Kidney (tissue), 13 donors: ENCODE measurements at regions not wholly inside any gene's neighbourhood (a gene's known extent, or its start where the extent isn't known, plus 50 kb on each side); places are given as distances from the start of the nearest gene placed in this dataset.

Experiments
- DNase-seq, 5 donors: peaks; one replicate each; pipeline ENCODE4 v3.0.0-alpha.2; 2013 to 2020
- FAIRE-seq: peaks from 2 replicates; lab custom pipeline; 2012; peaks lifted over from hg19 to GRCh38; lab: Jason Lieb, UNC
- H3K27ac ChIP-seq, 2 donors: one replicate each; pipeline ENCODE4 v1.7.0; 2013; ENCODE audit warnings: low read depth in 2 of 2, low read length in 2 of 2, inconsistent platforms in 1 of 2
- H3K27me3 ChIP-seq: one replicate; pipeline ENCODE4 v1.7.1; 2013; ENCODE audit warnings: low read length, inconsistent platforms; ENCODE audit not compliant: control insufficient read depth, insufficient read depth
- H3K36me3 ChIP-seq, 3 donors: one replicate each; pipeline versions ENCODE4 v1.7.0 to v1.7.1; 2013; ENCODE audit warnings: low read length in 3 of 3, control low read depth in 1 of 3, inconsistent platforms in 1 of 3; ENCODE audit not compliant: insufficient read depth in 3 of 3, control insufficient read depth in 2 of 3
- H3K4me1 ChIP-seq, 3 donors: one replicate each; pipeline versions ENCODE4 v1.7.0 to v1.7.1; 2013; ENCODE audit warnings: low read length in 3 of 3, inconsistent platforms in 1 of 3, low read depth in 1 of 3; ENCODE audit not compliant: control insufficient read depth in 2 of 3, insufficient read depth in 2 of 3
- H3K4me3 ChIP-seq, 3 donors: one replicate each; pipeline versions ENCODE4 v1.7.0 to v1.8.1; 2013; ENCODE audit warnings: low read length in 3 of 3, control low read depth in 1 of 3, inconsistent platforms in 1 of 3
- H3K9ac ChIP-seq, 3 donors: one replicate each; pipeline versions ENCODE4 v1.7.0 to v1.7.1; 2013; ENCODE audit warnings: low read length in 3 of 3, control low read depth in 1 of 3, inconsistent platforms in 1 of 3
- H3K9me3 ChIP-seq, 3 donors: one replicate each; pipeline versions ENCODE4 v1.7.0 to v1.7.1; 2013; ENCODE audit warnings: low read length in 3 of 3, control low read depth in 1 of 3, inconsistent platforms in 1 of 3; ENCODE audit not compliant: control insufficient read depth in 2 of 3, insufficient read depth in 1 of 3
- intact Hi-C: fragments of 100-400 bp; cut with DNase I; formaldehyde crosslinking; loops from one replicate; pipeline ENCODE4 v1.11.1; 2022
- TF ChIP-seq, protein P1 (sequence below): IDR thresholded peaks from 3 replicates; pipeline ENCODE4 v1.5.1; 2012; ENCODE audit warnings: mild to moderate bottlenecking, moderate library complexity, borderline replicate concordance; ENCODE audit not compliant: insufficient read depth; ENCODE audit errors: extremely low read depth
- donor health status: control.
- donor health status: control.
- donor health status: control.
- donor health status: control.
- donor health status: control.
- donor health status: DM: yes; HTN: yes; CAD: no.
- donor health status: Normal renal cell carcinoma (clear cell type).

DNA sequence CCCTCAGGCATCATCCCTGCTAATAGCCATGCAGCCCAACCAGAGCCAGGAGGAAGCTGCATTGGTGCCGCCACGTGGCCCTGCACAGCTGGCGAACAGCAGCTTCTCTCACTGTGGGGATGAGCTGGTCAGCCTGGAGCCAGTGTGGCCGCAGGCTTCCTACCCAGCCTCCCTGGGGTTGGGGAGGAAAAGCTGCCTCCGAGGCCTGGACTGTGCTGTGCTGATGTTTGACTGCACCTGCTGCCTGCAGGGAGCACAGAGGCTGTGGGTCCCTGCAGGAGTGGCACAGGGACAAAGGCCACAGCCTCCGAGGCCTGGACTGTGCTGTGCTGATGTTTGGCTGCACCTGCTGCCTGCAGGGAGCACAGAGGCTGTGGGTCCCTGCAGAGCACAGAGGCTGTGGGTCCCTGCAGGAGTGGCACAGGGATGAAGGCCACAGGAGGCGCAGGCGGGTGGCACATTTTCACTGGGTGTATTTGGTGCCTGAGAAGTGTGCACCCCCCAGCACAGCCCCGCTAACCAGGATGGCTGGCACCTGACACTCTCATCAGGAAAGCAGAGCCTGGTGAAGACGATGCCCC lies 83.9 kb downstream of the DLL1 start:
- TF ChIP-seq, protein P1, sequence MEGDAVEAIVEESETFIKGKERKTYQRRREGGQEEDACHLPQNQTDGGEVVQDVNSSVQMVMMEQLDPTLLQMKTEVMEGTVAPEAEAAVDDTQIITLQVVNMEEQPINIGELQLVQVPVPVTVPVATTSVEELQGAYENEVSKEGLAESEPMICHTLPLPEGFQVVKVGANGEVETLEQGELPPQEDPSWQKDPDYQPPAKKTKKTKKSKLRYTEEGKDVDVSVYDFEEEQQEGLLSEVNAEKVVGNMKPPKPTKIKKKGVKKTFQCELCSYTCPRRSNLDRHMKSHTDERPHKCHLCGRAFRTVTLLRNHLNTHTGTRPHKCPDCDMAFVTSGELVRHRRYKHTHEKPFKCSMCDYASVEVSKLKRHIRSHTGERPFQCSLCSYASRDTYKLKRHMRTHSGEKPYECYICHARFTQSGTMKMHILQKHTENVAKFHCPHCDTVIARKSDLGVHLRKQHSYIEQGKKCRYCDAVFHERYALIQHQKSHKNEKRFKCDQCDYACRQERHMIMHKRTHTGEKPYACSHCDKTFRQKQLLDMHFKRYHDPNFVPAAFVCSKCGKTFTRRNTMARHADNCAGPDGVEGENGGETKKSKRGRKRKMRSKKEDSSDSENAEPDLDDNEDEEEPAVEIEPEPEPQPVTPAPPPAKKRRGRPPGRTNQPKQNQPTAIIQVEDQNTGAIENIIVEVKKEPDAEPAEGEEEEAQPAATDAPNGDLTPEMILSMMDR: no peak
- no peak for FAIRE-seq

DNA sequence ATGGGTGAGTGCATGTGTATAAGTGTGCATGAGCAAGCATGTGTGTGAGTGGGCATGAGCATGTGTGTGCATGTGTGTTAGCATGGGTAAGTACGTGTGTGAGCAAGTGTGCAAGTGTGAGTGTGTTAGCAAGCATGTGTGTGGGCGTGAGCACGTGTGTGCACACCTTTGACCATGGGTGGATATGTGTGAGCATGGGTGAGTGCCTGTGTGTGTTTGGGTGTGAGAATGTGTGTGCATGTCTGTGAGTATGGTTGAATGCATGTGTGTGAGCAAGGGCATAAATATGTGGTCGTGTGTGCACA lies 84.6 kb downstream of the DLL1 start:
- H3K9me3 ChIP-seq: no peaks in the 10 kb centered on the region
- H3K9ac ChIP-seq: no peak overlapping the region
- H3K4me3 ChIP-seq: no peak overlapping the region
- H3K27me3 ChIP-seq: no peaks in the 10 kb centered on the region
- intact Hi-C loops: no loop called here
- no peaks in the 10 kb centered on the region for H3K36me3 ChIP-seq
- peaks cover 0 to 2% (median 0%) of the 10 kb centered on the region in 3 donors for H3K4me1 ChIP-seq
- peak in 1 of 5 donors; percentile 6 for DNase-seq
- no peak for FAIRE-seq
- TF ChIP-seq, protein P1: no peak
- H3K27ac ChIP-seq: no peak overlapping the region

More for the DNA sequence above, 83.9 kb downstream of the DLL1 start:
- Histone ChIP-seq H3K9ac (no peak overlapping the region), H3K27ac (no peak overlapping the region), H3K4me3 (no peak overlapping the region), H3K36me3 (no peaks in the 10 kb centered on the region), H3K4me1 (peaks cover 0 to 2% (median 0%) of the 10 kb centered on the region in 3 donors), H3K27me3 (no peaks in the 10 kb centered on the region), H3K9me3 (no peaks in the 10 kb centered on the region)
- peak in 3 of 5 donors; percentile 8 to 61 (median 27) for DNase-seq
- intact Hi-C loops: no loop called here

DNA sequence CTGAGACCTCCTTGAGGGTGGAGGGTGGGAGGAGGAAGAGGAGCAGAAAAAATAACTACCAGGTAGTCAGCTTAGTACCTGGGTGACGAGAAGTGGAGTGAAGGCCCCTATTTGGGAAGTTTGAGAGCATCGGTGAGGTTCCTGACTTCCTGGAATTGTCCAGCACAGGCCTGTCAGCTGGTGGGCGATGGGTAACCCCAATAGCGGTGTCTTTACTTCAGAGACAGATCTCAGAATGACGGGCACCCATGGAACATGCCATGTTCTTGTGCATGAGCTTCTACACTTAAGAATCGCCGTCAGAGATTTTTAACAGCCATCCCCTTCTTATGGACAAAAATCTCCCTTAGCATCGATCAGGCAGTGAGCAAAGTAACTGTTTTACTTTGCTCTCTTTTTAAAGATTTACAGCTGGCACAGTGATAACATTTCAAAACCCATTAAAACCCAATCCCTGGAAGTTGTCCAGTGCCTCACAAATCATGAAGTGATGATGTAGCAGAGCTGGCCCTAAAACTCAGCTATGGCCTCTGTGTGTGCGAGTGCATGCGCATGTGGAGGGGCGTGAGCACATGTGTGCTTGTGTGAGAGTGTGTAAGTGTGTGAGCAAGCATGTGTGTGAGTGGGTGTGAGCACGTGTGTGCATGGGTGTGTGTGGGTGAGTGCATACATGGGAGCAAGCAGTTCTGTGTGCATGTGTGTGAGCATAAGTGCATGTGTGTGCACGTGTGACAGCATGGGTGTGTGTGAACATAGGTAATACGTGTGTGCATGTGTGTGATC lies 85.2 kb downstream of the DLL1 start:
- H3K9ac ChIP-seq: no peak overlapping the region
- H3K4me3 ChIP-seq: no peak overlapping the region
- no peaks in the 10 kb centered on the region for H3K36me3 ChIP-seq
- FAIRE-seq (no peak), DNase-seq (peak in 3 of 5 donors; percentile 5 to 33 (median 20))
- H3K4me1 ChIP-seq: peaks cover 0 to 2% (median 0%) of the 10 kb centered on the region in 3 donors
- intact Hi-C loops: no loop called here
- no peaks in the 10 kb centered on the region for H3K9me3 ChIP-seq
- H3K27ac ChIP-seq: no peak overlapping the region
- H3K27me3 ChIP-seq: no peaks in the 10 kb centered on the region
- TF ChIP-seq, protein P1: no peak
